H1 (cell line): ENCODE measurements at regions not wholly inside any gene's neighbourhood (a gene's known extent, or its start where the extent isn't known, plus 50 kb on each side); places are given as distances from the start of the nearest gene placed in this dataset.

Experiments used
- NANOG ChIP-seq: IDR thresholded peaks from 2 replicates; pipeline ENCODE4 v1.6.1; 2011; ENCODE audit warnings: low read length, low read depth, mild to moderate bottlenecking, inconsistent platforms; ENCODE audit not compliant: insufficient read depth, poor library complexity, severe bottlenecking
- YY1 ChIP-seq: IDR thresholded peaks from 2 replicates; pipeline ENCODE4 v1.6.1; 2011; ENCODE audit warnings: low read depth, mild to moderate bottlenecking, low read length

DNA sequence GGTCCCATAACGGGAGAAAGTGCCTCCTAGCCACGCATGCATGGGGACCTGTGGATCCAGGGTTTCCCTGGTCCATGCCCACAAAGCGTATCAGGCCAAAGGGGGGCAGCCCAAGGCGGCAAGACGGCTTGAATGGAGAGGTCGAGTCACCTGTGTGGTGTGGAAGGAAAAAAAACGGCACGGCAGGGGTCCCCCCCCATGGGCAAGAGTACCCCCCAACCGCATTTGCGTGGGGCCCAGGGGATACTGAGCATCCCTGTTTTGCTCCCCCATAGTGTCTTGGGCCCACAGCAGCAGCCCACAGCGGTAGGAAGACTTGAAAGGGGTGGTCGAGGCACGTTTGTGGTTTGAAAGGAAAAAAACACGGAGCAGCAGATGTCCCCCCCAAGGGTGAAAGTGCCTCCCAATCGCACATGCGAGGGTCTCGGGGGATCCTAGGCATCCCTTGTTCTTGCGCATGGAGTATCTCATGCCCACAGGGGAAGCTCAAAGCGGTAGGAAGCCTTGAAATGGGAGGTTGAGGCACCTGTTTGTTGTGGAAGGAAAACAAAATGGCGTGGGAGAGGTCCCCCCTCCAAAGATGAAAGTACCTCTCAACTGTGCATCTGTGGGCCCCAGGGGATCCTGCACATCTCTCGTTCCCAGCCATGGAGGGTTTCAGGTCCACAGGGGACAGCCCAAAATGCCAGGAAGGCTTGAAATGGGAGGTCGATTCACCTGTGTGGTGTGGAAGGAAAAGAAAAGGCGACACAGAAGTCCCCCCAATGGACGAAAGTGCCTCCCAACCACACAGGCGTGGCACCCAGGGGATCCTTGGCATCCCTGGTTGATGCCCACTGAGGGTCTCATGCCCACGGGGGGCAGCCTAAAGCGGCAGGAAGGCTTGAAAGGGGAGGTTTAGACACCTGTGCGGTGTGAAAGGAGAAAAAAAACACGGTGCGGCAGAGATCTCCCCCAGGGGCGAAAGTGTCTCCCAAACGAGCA is 577.5 kb downstream of the ALG10 start (continued):
- TF ChIP-seq YY1 (no peak), NANOG (no peak)
